ENCODE measurements at regions not wholly inside any gene's neighbourhood (a gene's known extent, or its start where the extent isn't known, plus 50 kb on each side); places are given as distances from the start of the nearest gene placed in this dataset.

- H3K27ac ChIP-seq (ENCODE audit: low read depth, low read length, poor library complexity, severe bottlenecking): no peak overlapping the region
- H3K9me2 ChIP-seq (ENCODE audit: low read depth, low read length): no peaks in the 10 kb centered on the region
- H3K4me3 ChIP-seq (ENCODE audit: low read depth, low read length, poor library complexity, severe bottlenecking): no peak overlapping the region
- H3K4me1 ChIP-seq (ENCODE audit: insufficient read depth, low read length, severe bottlenecking): no peaks in the 10 kb centered on the region
- H3K79me2 ChIP-seq (ENCODE audit: insufficient read depth, low read length): no peaks in the 10 kb centered on the region
- no peaks in the 10 kb centered on the region for H3K36me3 ChIP-seq (ENCODE audit: insufficient read depth, low read length)
- no peak overlapping the region for H3K9ac ChIP-seq (ENCODE audit: low read length)
- no peak overlapping the region for H3K4me2 ChIP-seq (ENCODE audit: low read length)
- no peaks in the 10 kb centered on the region for H3K27me3 ChIP-seq (ENCODE audit: insufficient read depth, low read length)
- H4K20me1 ChIP-seq (ENCODE audit: insufficient read depth, low read length): no peaks in the 10 kb centered on the region
- no peaks in the 10 kb centered on the region for H3F3A ChIP-seq (ENCODE audit: insufficient read depth, low read length)
- H3K9me3 ChIP-seq (ENCODE audit: low read length): no peaks in the 10 kb centered on the region
- no peak overlapping the region for H2AFZ ChIP-seq (ENCODE audit: low read length)
- TF ChIP-seq CTCF (IDR thresholded peaks at IDR 0.05; ENCODE audit: low read length): no peak
- TF ChIP-seq EZH2 (IDR thresholded peaks at IDR 0.05; ENCODE audit: borderline replicate concordance, low read length): no peak
These were observed 147.9 kb upstream of the PDE7B start for GRCh38 chr6:135703621-135704020.

- no peak overlapping the region for H3K9ac ChIP-seq (ENCODE audit: low read length)
- no peak overlapping the region for H2AFZ ChIP-seq (ENCODE audit: low read length)
- H3K36me3 ChIP-seq (ENCODE audit: insufficient read depth, low read length): no peaks in the 10 kb centered on the region
- no peaks in the 10 kb centered on the region for H3K9me2 ChIP-seq (ENCODE audit: low read depth, low read length)
- no peak overlapping the region for H3K4me3 ChIP-seq (ENCODE audit: low read depth, low read length, poor library complexity, severe bottlenecking)
- no peaks in the 10 kb centered on the region for H3F3A ChIP-seq (ENCODE audit: insufficient read depth, low read length)
- no peaks in the 10 kb centered on the region for H3K4me1 ChIP-seq (ENCODE audit: insufficient read depth, low read length, severe bottlenecking)
- no peaks in the 10 kb centered on the region for H3K79me2 ChIP-seq (ENCODE audit: insufficient read depth, low read length)
- H4K20me1 ChIP-seq (ENCODE audit: insufficient read depth, low read length): no peaks in the 10 kb centered on the region
- no peaks in the 10 kb centered on the region for H3K27me3 ChIP-seq (ENCODE audit: insufficient read depth, low read length)
- no peak overlapping the region for H3K4me2 ChIP-seq (ENCODE audit: low read length)
- no peaks in the 10 kb centered on the region for H3K9me3 ChIP-seq (ENCODE audit: low read length)
- no peak overlapping the region for H3K27ac ChIP-seq (ENCODE audit: low read depth, low read length, poor library complexity, severe bottlenecking)
- TF ChIP-seq EZH2 (IDR thresholded peaks at IDR 0.05; ENCODE audit: borderline replicate concordance, low read length) (no peak), CTCF (IDR thresholded peaks at IDR 0.05; ENCODE audit: low read length) (no peak)
These were observed 144.1 kb upstream of the PDE7B start for GRCh38 chr6:135707426-135707825.

- no peaks in the 10 kb centered on the region for H3K27me3 ChIP-seq (ENCODE audit: insufficient read depth, low read length)
- H3K9me2 ChIP-seq (ENCODE audit: low read depth, low read length): no peaks in the 10 kb centered on the region
- no peaks in the 10 kb centered on the region for H3K36me3 ChIP-seq (ENCODE audit: insufficient read depth, low read length)
- TF ChIP-seq CTCF (IDR thresholded peaks at IDR 0.05; ENCODE audit: low read length) (no peak), EZH2 (IDR thresholded peaks at IDR 0.05; ENCODE audit: borderline replicate concordance, low read length) (no peak)
- H3K4me1 ChIP-seq (ENCODE audit: insufficient read depth, low read length, severe bottlenecking): no peaks in the 10 kb centered on the region
- H3K9me3 ChIP-seq (ENCODE audit: low read length): no peaks in the 10 kb centered on the region
- no peaks in the 10 kb centered on the region for H3F3A ChIP-seq (ENCODE audit: insufficient read depth, low read length)
- no peak overlapping the region for H3K27ac ChIP-seq (ENCODE audit: low read depth, low read length, poor library complexity, severe bottlenecking)
- no peaks in the 10 kb centered on the region for H3K79me2 ChIP-seq (ENCODE audit: insufficient read depth, low read length)
- H3K4me2 ChIP-seq (ENCODE audit: low read length): no peak overlapping the region
- H3K4me3 ChIP-seq (ENCODE audit: low read depth, low read length, poor library complexity, severe bottlenecking): no peak overlapping the region
- H3K9ac ChIP-seq (ENCODE audit: low read length): no peak overlapping the region
- no peak overlapping the region for H2AFZ ChIP-seq (ENCODE audit: low read length)
- H4K20me1 ChIP-seq (ENCODE audit: insufficient read depth, low read length): no peaks in the 10 kb centered on the region
These were observed 141.5 kb upstream of the PDE7B start for GRCh38 chr6:135710042-135710441.

All from OCI-LY1 (cell line).